ENCODE measurements at regions not wholly inside any gene's neighbourhood (a gene's known extent, or its start where the extent isn't known, plus 50 kb on each side); places are given as distances from the start of the nearest gene placed in this dataset.

DNA sequence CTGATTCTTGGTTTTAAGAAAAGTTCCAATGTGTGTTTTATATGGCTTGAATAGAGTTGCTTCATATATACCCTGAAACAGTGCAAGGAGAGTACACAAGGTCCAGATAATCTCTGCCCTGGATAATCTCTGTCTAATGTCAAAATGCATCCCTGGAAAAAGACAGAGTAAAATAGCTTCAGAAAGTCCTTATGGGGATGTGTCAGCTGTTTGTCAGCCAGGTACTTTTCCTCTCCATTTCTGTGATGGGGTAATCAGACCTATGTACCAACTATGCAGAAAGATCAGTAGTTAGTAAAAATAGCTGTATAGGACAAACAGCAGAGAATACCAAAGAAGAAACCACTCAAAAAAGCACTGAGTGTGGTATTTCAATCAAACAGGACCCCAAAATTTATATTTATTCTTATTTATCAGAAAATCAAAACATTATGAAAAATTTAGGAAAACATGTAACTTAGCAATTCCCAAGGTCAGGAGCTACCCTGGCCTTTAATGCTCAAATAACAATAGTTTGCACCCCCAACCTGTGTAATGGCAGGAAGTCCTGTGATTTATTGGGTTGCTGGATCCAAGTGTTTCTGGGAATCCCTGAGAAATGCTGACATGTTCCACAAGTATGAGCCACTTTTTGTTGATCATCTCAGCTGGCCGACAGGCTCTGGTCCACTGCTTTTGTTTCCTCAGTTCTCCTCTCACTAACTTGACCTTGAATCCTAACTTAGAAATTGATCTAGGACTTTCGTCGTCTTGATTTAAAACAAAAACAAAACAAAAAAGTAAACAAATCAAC is 69.6 kb downstream of the MDH1 start:
- DNase-seq (ENCODE audit: low spot score), result no peak

DNA sequence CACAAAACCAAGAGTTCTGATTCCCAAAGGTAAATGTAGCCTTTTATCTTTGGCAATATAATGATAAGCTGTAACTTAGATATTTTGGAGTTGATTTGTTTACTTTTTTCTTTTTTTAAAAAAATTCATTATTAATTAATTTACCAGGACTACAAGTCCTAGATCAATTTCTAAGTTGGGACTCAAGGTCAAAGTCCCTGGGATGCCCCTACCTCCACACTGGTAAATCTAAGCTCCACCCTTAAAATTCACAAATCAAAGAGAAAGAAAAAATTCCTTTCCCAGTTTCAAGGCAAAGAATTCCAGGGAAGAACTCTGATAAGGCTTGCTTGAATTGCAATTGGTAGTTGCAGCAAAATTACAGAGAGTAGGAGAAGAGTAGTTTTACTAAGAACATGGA is 71.3 kb downstream of the MDH1 start:
- DNase-seq (ENCODE audit: low spot score), result no peak

DNA sequence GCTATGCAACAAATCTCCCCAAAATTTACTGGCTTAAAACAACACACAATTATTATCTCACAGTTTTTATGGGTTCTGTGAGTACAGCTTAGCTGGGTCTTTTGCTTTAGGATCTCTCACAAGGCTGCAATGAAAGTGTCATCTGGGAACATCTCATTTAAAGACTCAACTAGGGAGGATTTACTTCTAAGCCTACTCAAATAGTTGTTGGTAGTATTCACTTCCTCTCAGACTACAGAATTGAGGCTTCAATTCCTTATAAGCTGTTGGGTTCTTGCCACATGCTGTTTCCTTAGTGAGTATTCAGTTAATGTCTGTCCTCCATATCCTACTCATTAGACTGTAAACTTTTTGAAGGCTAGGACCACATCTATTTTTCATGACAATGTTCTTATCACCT is 72.3 kb downstream of the MDH1 start:
- DNase-seq (ENCODE audit: low spot score), result no peak

DNA sequence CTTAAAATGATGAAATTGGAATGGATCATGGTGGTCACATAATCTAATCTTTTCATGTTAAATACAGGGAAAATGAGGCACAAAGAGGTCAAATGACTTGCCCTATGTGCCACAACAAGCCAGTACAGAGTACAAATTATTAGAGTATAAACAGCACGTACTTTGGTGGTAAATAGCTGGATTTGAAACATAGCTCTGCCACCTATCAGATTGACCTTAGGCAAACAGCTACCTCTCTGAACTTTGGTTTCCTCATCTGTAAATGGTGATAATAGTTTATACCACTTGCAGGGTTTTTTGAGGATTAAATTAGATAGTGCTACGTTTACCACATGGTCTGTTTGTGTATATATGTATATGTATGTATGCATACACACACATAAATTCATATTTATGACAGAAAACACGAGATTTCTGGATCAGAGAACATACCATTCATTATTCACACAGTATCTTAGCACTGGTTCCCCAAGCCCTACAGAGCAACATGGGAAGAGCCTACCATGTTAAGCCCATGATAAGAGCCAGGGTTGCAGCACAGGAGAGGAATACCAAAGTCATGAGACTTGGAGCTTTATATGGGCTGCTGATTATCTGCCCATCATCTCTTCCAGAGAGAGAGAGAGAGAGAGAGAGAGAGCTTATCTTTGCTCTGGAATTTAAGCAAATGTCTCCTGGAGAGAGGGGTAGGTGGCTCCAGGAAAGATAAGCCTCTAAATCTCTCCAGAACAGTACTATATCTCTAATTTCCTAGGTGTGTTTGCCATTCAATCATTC is 73.5 kb downstream of the MDH1 start:
- DNase-seq (ENCODE audit: low spot score), result no peak

GRCh38 chr2:63663013-63663864 is 74.5 kb downstream of the MDH1 start:
- no peak for DNase-seq (ENCODE audit: low spot score)

GRCh38 chr2:63665091-63665490 is 76.3 kb downstream of the MDH1 start:
- DNase-seq (ENCODE audit: low spot score), result no peak

- no peak for DNase-seq (ENCODE audit: low spot score)
Measured at GRCh38 chr2:63665846-63666475, 77.2 kb downstream of the MDH1 start.

DNA sequence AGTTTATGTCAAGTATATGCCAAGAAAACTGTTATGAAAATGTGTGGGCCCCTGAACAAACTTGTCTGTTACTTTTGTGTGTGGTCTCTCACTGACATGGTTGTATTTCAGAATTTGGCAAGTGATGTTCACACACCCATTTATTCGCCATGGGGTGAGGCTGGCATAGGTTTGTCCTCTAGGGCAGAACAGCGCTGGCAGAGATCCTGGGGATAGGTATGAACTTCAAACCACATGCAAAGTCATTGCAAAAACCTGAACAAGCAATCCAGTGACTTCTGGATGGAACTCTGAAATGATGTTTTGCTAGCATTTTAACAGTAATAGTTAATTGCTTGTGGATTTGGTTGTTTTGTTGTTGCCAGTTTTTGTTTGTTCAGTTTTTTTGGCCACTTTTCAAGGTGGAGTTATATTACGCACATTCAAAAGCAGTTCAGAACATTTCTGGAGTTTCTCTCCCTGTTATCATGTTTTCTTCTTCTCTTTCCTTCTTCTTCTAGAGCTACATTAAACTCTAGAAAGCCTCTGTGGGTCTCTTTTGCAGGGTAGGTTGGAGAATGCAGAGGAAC is 78.5 kb downstream of the MDH1 start:
- DNase-seq (ENCODE audit: low spot score), result no peak

GRCh38 chr2:63668000-63668399 is 79.2 kb downstream of the MDH1 start:
- DNase-seq (ENCODE audit: low spot score), result no peak

GRCh38 chr2:63668466-63668865 is 79.7 kb downstream of the MDH1 start:
- DNase-seq (ENCODE audit: low spot score), result no peak

- no peak for DNase-seq (ENCODE audit: low spot score)
Measured at GRCh38 chr2:63669596-63669995, 80.8 kb downstream of the MDH1 start.

GRCh38 chr2:63673865-63674533 is 85.2 kb downstream of the MDH1 start:
- no peak for DNase-seq (ENCODE audit: low spot score)

GRCh38 chr2:63675026-63675425 is 86.3 kb downstream of the MDH1 start:
- DNase-seq (ENCODE audit: low spot score), result no peak

DNA sequence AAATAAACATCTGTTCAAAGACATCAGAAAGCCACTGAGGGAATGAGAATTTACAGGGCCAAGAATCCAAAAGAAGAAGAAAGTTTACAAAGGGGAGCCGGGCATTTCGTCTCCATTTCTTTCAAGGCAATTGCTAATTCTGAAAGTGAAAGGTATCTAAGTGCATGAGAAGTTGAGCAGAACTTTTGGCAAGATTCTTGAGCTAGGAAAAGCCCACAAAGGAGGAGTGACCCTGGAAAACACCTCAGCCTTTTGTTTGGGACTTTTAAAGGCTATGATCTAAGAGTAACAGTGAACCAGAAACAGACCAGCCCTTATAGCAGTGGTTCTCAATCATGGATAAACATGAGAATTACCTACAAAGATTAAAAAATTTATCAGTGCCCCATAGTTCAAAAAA is 87.4 kb downstream of the MDH1 start:
- DNase-seq (ENCODE audit: low spot score), result no peak

DNA sequence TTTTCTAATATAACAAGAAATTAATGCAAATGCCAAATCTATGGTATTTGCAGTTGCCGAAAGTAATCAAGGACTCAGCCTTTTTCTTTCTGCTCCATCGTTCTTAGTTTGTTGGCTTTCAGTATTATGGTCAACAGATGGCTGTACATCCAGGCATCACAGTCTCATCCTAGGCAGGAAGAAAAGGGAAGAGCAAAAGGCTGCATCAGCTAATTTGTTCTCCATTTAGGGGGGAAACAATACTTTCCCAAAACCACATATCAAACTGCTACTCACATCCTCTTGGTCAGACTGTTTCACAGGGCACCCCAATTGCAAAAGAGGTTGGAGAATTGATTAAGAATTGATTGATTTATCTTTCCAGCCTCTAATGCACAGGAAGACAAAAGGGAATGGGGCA is 89.3 kb downstream of the MDH1 start:
- no peak for DNase-seq (ENCODE audit: low spot score)

- no peak for DNase-seq (ENCODE audit: low spot score)
Measured at GRCh38 chr2:63678551-63678950, 89.8 kb downstream of the MDH1 start.

GRCh38 chr2:63679252-63679855 is 90.6 kb downstream of the MDH1 start:
- DNase-seq (ENCODE audit: low spot score), result no peak

- DNase-seq (ENCODE audit: low spot score), result no peak
Measured at GRCh38 chr2:63680455-63680854, 91.7 kb downstream of the MDH1 start.

- no peak for DNase-seq (ENCODE audit: low spot score)
Measured at GRCh38 chr2:63681896-63682295, 93.1 kb downstream of the MDH1 start.

- peak; percentile 74 for DNase-seq (ENCODE audit: low spot score)
Measured at GRCh38 chr2:63692002-63692606, 103.3 kb downstream of the MDH1 start.

Data from NAMALWA (cell line).